H9 (cell line): ENCODE measurements at regions not wholly inside any gene's neighbourhood (a gene's known extent, or its start where the extent isn't known, plus 50 kb on each side); places are given as distances from the start of the nearest gene placed in this dataset.
A peak's percentile ranks its signal among the peaks of the same experiment; 100 is the strongest.

Source experiments
- DNase-seq: peaks from one replicate; pipeline ENCODE4 v3.0.0-alpha.2; 2017
- H2AFZ ChIP-seq: one replicate; pipeline ENCODE4 v1.6.1; 2013; ENCODE audit warnings: mild to moderate bottlenecking, low read length, control low read depth, moderate library complexity
- H2AK5ac ChIP-seq: 2 replicates; pipeline ENCODE4 v1.6.1; 2013; ENCODE audit warnings: low read length, control low read depth, mixed read lengths; ENCODE audit not compliant: insufficient read length
- H2BK120ac ChIP-seq: one replicate; pipeline ENCODE4 v1.6.1; 2013; ENCODE audit warnings: low read depth, mild to moderate bottlenecking, low read length, control low read depth, inconsistent platforms; ENCODE audit not compliant: poor library complexity, severe bottlenecking
- H2BK12ac ChIP-seq: 2 replicates; pipeline ENCODE4 v1.6.1; 2013; ENCODE audit warnings: low read length, control low read depth, mixed read lengths, low read depth; ENCODE audit not compliant: insufficient read length
- H2BK15ac ChIP-seq: 2 replicates; pipeline ENCODE4 v1.6.1; 2013; ENCODE audit warnings: low read depth, low read length, control low read depth
- H2BK20ac ChIP-seq: one replicate; pipeline ENCODE4 v1.6.1; 2013; ENCODE audit warnings: low read depth, mild to moderate bottlenecking, low read length, control low read depth, inconsistent platforms; ENCODE audit not compliant: poor library complexity, severe bottlenecking
- H2BK5ac ChIP-seq: 2 replicates; pipeline ENCODE4 v1.6.1; 2013; ENCODE audit warnings: low read length, control low read depth, mixed read lengths; ENCODE audit not compliant: insufficient read length
- H3K14ac ChIP-seq: 2 replicates; pipeline ENCODE4 v1.6.1; 2013; ENCODE audit warnings: low read length, control low read depth; ENCODE audit not compliant: insufficient read depth
- H3K18ac ChIP-seq: 2 replicates; pipeline ENCODE4 v1.6.1; 2013; ENCODE audit warnings: low read depth, mild to moderate bottlenecking, mixed read lengths, low read length, control low read depth; ENCODE audit not compliant: insufficient read length
- H3K23ac ChIP-seq: 2 replicates; pipeline ENCODE4 v1.6.1; 2013; ENCODE audit warnings: low read length, control low read depth, mixed read lengths, low read depth; ENCODE audit not compliant: insufficient read length
- H3K23me2 ChIP-seq: 2 replicates; pipeline ENCODE4 v1.6.1; 2013; ENCODE audit warnings: low read depth, mild to moderate bottlenecking, mixed read lengths, low read length, control low read depth; ENCODE audit not compliant: insufficient read length, poor library complexity, severe bottlenecking
- H3K27ac ChIP-seq: 2 replicates; pipeline ENCODE4 v1.5.1; 2013; ENCODE audit warnings: low read length, control low read depth, mixed read lengths, low read depth; ENCODE audit not compliant: insufficient read length
- H3K27me3 ChIP-seq: 2 replicates; pipeline ENCODE4 v1.6.1; 2013; ENCODE audit warnings: low read length, control low read depth, inconsistent platforms; ENCODE audit not compliant: insufficient read depth
- H3K4ac ChIP-seq: 2 replicates; pipeline ENCODE4 v1.6.1; 2013; ENCODE audit warnings: low read depth, mild to moderate bottlenecking, control low read depth, inconsistent platforms, low read length, moderate library complexity
- H3K4me1 ChIP-seq: 2 replicates; pipeline ENCODE4 v1.6.1; 2013; ENCODE audit warnings: low read length, control low read depth, inconsistent platforms; ENCODE audit not compliant: insufficient read depth
- H3K4me2 ChIP-seq: 2 replicates; pipeline ENCODE4 v1.6.1; 2013; ENCODE audit warnings: low read length, control low read depth, mixed read lengths; ENCODE audit not compliant: insufficient read length, insufficient read depth
- H3K56ac ChIP-seq: 2 replicates; pipeline ENCODE4 v1.6.1; 2013; ENCODE audit warnings: low read depth, mild to moderate bottlenecking, mixed read lengths, low read length, control low read depth; ENCODE audit not compliant: insufficient read length
- H3K79me1 ChIP-seq: 2 replicates; pipeline ENCODE4 v1.6.1; 2013; ENCODE audit warnings: low read depth, mild to moderate bottlenecking, moderate library complexity, low read length, control low read depth, inconsistent platforms; ENCODE audit not compliant: insufficient read depth, poor library complexity, severe bottlenecking
- H3K79me2 ChIP-seq: 2 replicates; pipeline ENCODE4 v1.6.1; 2013; ENCODE audit warnings: low read length, control low read depth, inconsistent platforms; ENCODE audit not compliant: insufficient read depth
- H3K9ac ChIP-seq: 2 replicates; pipeline ENCODE4 v1.6.1; 2013; ENCODE audit warnings: low read length, control low read depth, mixed read lengths; ENCODE audit not compliant: insufficient read length; ENCODE audit errors: extremely low read depth
- H3K9me3 ChIP-seq: one replicate; pipeline ENCODE4 v1.6.1; 2013; ENCODE audit warnings: low read depth, low read length, inconsistent platforms; ENCODE audit not compliant: control insufficient read depth
- H3T11ph ChIP-seq: one replicate; pipeline ENCODE4 v1.6.1; 2013; ENCODE audit warnings: mild to moderate bottlenecking, low read length, control low read depth, inconsistent platforms
- H4K20me1 ChIP-seq: one replicate; pipeline ENCODE4 v1.6.1; 2013; ENCODE audit not compliant: control insufficient read depth, insufficient read length, insufficient read depth
- H4K5ac ChIP-seq: 2 replicates; pipeline ENCODE4 v1.6.1; 2013; ENCODE audit warnings: low read depth, mild to moderate bottlenecking, mixed read lengths, low read length, control low read depth; ENCODE audit not compliant: insufficient read length
- H4K8ac ChIP-seq: replicated peaks from 2 replicates; pipeline ENCODE4 v1.6.1; 2013; ENCODE audit warnings: low read length, control low read depth, mixed read lengths, low read depth; ENCODE audit not compliant: insufficient read length
- H4K91ac ChIP-seq: 2 replicates; pipeline ENCODE4 v1.6.1; 2013; ENCODE audit warnings: low read depth, mild to moderate bottlenecking, moderate library complexity, mixed read lengths, low read length, control low read depth; ENCODE audit not compliant: insufficient read length
- H3K27ac Mint-ChIP-seq, 3 experiments: 2 replicates in 2 of 3; 3 replicates in 1 of 3; pipeline ENCODE4 v1.8.0; 2020 to 2021; ENCODE audit warnings: mixed read lengths in 3 of 3, mild to moderate bottlenecking in 1 of 3, moderate library complexity in 1 of 3
- H3K27me3 Mint-ChIP-seq: 2 replicates; pipeline ENCODE4 v1.8.0; 2021; ENCODE audit warnings: low read depth, mild to moderate bottlenecking, moderate library complexity, mixed read lengths
- H3K36me3 Mint-ChIP-seq, 3 experiments: 2 replicates in 2 of 3; 3 replicates in 1 of 3; pipeline ENCODE4 v1.8.0; 2020 to 2021; ENCODE audit warnings: low read depth in 3 of 3, mixed read lengths in 3 of 3; ENCODE audit not compliant: insufficient read depth in 1 of 3
- H3K4me1 Mint-ChIP-seq, 2 experiments: 2 replicates each; pipeline ENCODE4 v1.8.0; 2020; ENCODE audit warnings: mixed read lengths in 2 of 2
- H3K4me3 Mint-ChIP-seq, 2 experiments: 2 replicates in 1 of 2; 3 replicates in 1 of 2; pipeline ENCODE4 v1.8.0; 2020 to 2021; ENCODE audit warnings: mild to moderate bottlenecking in 2 of 2, mixed read lengths in 2 of 2, moderate library complexity in 1 of 2
- H3K9me3 Mint-ChIP-seq, 2 experiments: 2 replicates in 1 of 2; 3 replicates in 1 of 2; pipeline ENCODE4 v1.8.0; 2020; ENCODE audit warnings: mild to moderate bottlenecking in 2 of 2, mixed read lengths in 2 of 2, moderate library complexity in 1 of 2
- CTCF ChIP-seq: fragments of 200-600 bp; sonication (generic); conservative IDR thresholded peaks from 3 replicates; pipeline ENCODE4 v1.8.0; 2021; ENCODE audit warnings: antibody characterized with exemption, mild to moderate bottlenecking
- WGBS: extraction: QIAGEN DNeasy Blood & Tissue Kit; methylation state at CpG from one replicate; pipeline ENCODE4 v1.1.7; 2013; ENCODE audit warnings: missing lambda C conversion rate, low lambda C conversion rate, mixed read lengths; ENCODE audit not compliant: insufficient read length; ENCODE audit errors: extremely low coverage; 5-methylcytosine and 5-hydroxymethylcytosine counted together

- no peaks in the 10 kb centered on the region for H4K20me1 ChIP-seq
- no peaks in the 10 kb centered on the region for H3K9me3 ChIP-seq
- H3K4me1 Mint-ChIP-seq: peaks cover 17 to 20% of the 10 kb centered on the region in 2 experiments
- H3K36me3 Mint-ChIP-seq: peaks cover 0 to 3% (median 0%) of the 10 kb centered on the region in 3 experiments; a peak in 2 of 7 replicates
- H2BK5ac ChIP-seq: peak overlapping the region; percentile 83
- H3K79me1 ChIP-seq: no peaks in the 10 kb centered on the region
- peak overlapping the region; percentile 42 for H3K18ac ChIP-seq
- no peak overlapping the region for H2BK15ac ChIP-seq
- no peak for TF ChIP-seq CTCF
- peak overlapping the region; percentile 89 for H3K4ac ChIP-seq
- peak overlapping the region; percentile 60 for H2BK20ac ChIP-seq
- no peak overlapping the region for H2AFZ ChIP-seq
- H3K9me3 Mint-ChIP-seq: no peaks in the 10 kb centered on the region
- H2AK5ac ChIP-seq: no peak overlapping the region
- peak overlapping the region; percentile 77 to 95 (median 94); a peak in 5 of 7 replicates for H3K27ac Mint-ChIP-seq
- no peaks in the 10 kb centered on the region for H3K79me2 ChIP-seq
- H2BK12ac ChIP-seq: no peak overlapping the region
- no peak overlapping the region for H4K91ac ChIP-seq
- H3K56ac ChIP-seq: no peak overlapping the region
- no peaks in the 10 kb centered on the region for H3K27me3 ChIP-seq
- no peak overlapping the region for H3K14ac ChIP-seq
- H3T11ph ChIP-seq: peak overlapping the region; percentile 29
- no peak overlapping the region for H3K9ac ChIP-seq
- H3K4me1 ChIP-seq: peaks cover 2% of the 10 kb centered on the region; the same call in 1 of the 2 replicates
- no CpG with 5 or more reads among the region's 4 CpGs for WGBS
- peak overlapping the region; percentile 93 for H2BK120ac ChIP-seq
- DNase-seq: peak; percentile 71
- no peak overlapping the region for H3K4me3 Mint-ChIP-seq
- H3K27me3 Mint-ChIP-seq: no peaks in the 10 kb centered on the region
- no peaks in the 10 kb centered on the region for H3K23me2 ChIP-seq
- H4K5ac ChIP-seq: no peak overlapping the region
- H3K4me2 ChIP-seq: peak overlapping the region; percentile 39
- no peak overlapping the region for H3K23ac ChIP-seq
- H3K27ac ChIP-seq: peak overlapping the region; percentile 80
- H4K8ac ChIP-seq: no peak overlapping the region
Measured at GRCh38 chr6:158894193-158894592, 75.0 kb upstream of the EZR start.
